IPS-20b (cell line): ENCODE measurements at regions not wholly inside any gene's neighbourhood (a gene's known extent, or its start where the extent isn't known, plus 50 kb on each side); places are given as distances from the start of the nearest gene placed in this dataset.
"Not testable (repeated sequence)": the region's sequence is repeated elsewhere in the genome, so short reads cannot be mapped to it uniquely, and the experiment has no call there.

ENCODE experiments used
- H3K27ac ChIP-seq: one replicate; pipeline ENCODE4 v1.5.1; 2013; ENCODE audit warnings: low read length
- H3K27me3 ChIP-seq: 2 replicates; pipeline ENCODE4 v1.6.1; 2013; ENCODE audit warnings: mild to moderate bottlenecking, low read length, inconsistent platforms; ENCODE audit not compliant: insufficient read depth
- H3K36me3 ChIP-seq: 2 replicates; pipeline ENCODE4 v1.6.1; 2013; ENCODE audit warnings: low read depth, mild to moderate bottlenecking, inconsistent platforms, low read length, moderate library complexity; ENCODE audit not compliant: insufficient read depth
- H3K4me1 ChIP-seq: 2 replicates; pipeline ENCODE4 v1.6.1; 2013; ENCODE audit warnings: mild to moderate bottlenecking, control low read depth, inconsistent platforms, low read length, moderate library complexity; ENCODE audit not compliant: insufficient read depth
- H3K4me3 ChIP-seq: 2 replicates; pipeline ENCODE4 v1.5.1; 2013; ENCODE audit warnings: mild to moderate bottlenecking, low read length, inconsistent platforms
- H3K9ac ChIP-seq: 2 replicates; pipeline ENCODE4 v1.6.1; 2013; ENCODE audit warnings: low read depth, mild to moderate bottlenecking, inconsistent platforms, low read length, moderate library complexity
- H3K9me3 ChIP-seq: 2 replicates; pipeline ENCODE4 v1.6.1; 2013; ENCODE audit warnings: mild to moderate bottlenecking, low read depth, low read length, inconsistent platforms; ENCODE audit not compliant: insufficient read depth

- Histone ChIP-seq H3K4me3 (no peak overlapping the region), H3K9ac (no peak overlapping the region), H3K9me3 (no peaks in the 10 kb centered on the region), H3K36me3 (no peaks in the 10 kb centered on the region), H3K27ac (no peak overlapping the region), H3K4me1 (peaks cover 18% of the 10 kb centered on the region), H3K27me3 (no peaks in the 10 kb centered on the region)
These were observed 1099.3 kb upstream of the EPHA6 start for GRCh38 chr3:95715128-95715527.

DNA sequence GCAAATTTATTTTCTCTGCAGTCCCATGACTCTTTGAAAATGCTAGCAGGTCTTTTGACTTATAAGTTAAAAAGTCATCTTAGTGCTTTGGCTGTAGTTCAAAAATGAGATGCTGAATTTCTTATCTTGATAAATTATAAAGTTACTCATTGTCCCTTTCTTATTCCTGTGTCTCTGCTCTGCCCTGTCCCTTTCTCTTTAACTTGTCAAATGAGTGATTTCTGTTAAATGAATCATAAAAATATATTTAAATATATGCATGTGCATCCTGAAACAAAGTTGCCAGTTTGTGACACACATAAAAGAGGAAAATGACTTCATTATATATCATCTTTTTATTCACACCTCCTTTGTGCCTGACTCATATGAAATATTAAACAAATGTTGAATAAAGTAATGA lies 1097.3 kb upstream of the EPHA6 start:
- no peaks in the 10 kb centered on the region for H3K9me3 ChIP-seq
- 0 out of 2 replicates have a peak overlapping the region, but pooled peaks have one; percentile 10 for H3K9ac ChIP-seq
- no peaks in the 10 kb centered on the region for H3K27me3 ChIP-seq
- H3K27ac ChIP-seq, result no peak overlapping the region
- H3K36me3 ChIP-seq, result no peaks in the 10 kb centered on the region
- peaks cover 18% of the 10 kb centered on the region for H3K4me1 ChIP-seq
- H3K4me3 ChIP-seq, result no peak overlapping the region

DNA sequence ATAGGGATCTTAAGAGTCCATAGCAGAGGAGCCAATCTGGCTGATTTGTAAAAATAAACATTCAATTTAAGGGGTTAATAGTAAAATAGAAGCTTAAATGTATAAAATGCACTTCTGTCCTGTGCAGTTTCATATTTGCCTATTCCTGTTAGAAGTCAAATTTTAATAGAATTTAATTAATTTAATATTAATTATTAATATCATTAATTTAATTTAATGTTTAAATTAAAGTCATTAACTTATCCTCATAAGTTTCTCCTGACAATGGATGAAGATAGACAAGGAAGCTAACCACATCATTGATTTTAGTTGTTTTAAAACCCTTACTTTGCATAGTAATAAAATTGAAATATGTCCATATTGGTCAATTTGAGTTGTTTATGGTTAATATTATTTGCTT lies 1096.2 kb upstream of the EPHA6 start:
- H3K27ac ChIP-seq, result no peak overlapping the region
- H3K9ac ChIP-seq, result no peak overlapping the region
- no peaks in the 10 kb centered on the region for H3K27me3 ChIP-seq
- no peaks in the 10 kb centered on the region for H3K9me3 ChIP-seq
- peaks cover 18% of the 10 kb centered on the region for H3K4me1 ChIP-seq
- no peak overlapping the region for H3K4me3 ChIP-seq
- no peaks in the 10 kb centered on the region for H3K36me3 ChIP-seq

GRCh38 chr3:95719481-95719880 lies 1094.9 kb upstream of the EPHA6 start:
- H3K9me3 ChIP-seq, result no peaks in the 10 kb centered on the region
- no peak overlapping the region for H3K9ac ChIP-seq
- no peak overlapping the region for H3K4me3 ChIP-seq

DNA sequence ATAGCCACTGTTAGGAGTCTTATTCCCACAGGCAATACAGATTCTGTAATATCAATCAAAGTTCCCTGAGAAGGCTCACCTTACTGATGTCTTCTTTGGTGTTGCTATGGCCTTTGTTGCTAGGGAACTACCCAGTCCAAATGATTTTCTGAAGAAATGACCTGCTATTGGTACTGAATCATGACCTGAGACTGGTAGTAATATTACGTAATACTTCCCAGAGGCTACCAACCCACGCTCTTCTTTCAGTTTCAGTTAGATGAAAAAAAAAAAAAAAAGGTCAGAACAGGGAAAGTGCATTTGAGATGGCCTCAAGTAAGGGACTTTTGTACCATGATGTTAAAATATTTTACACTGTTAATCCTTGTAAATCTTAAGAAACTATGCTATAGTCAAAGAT lies 1092.5 kb upstream of the EPHA6 start:
- no peak overlapping the region for H3K4me3 ChIP-seq

More at GRCh38 chr3:95719481-95719880, 1094.9 kb upstream of the EPHA6 start:
- Histone ChIP-seq H3K27me3 (no peaks in the 10 kb centered on the region), H3K4me1 (peaks cover 18% of the 10 kb centered on the region), H3K27ac (no peak overlapping the region), H3K36me3 (no peaks in the 10 kb centered on the region)

DNA sequence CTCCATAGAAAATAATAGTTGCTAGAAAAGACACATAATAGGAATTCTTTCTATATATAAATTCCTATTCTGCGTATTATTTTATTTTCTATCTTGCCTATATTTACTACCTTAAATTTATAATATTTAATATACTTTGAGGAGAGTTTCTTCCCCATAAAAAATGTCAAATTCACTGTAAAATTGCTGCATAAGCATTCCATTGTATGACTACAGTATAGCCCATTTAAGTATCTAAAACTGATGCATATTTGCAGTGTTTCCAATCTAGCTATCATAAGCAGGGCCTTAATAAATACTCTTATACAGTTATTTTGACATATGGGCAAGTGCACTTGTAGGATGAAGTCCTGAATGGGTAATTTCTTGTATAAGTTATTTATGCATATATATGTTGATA lies 1088.6 kb upstream of the EPHA6 start:
- H3K9ac ChIP-seq, result no peak overlapping the region
- no peak overlapping the region for H3K27ac ChIP-seq
- H3K4me3 ChIP-seq, result no peak overlapping the region
- H3K9me3 ChIP-seq, result no peaks in the 10 kb centered on the region
- H3K27me3 ChIP-seq, result no peaks in the 10 kb centered on the region
- no peaks in the 10 kb centered on the region for H3K36me3 ChIP-seq
- H3K4me1 ChIP-seq, result no peaks in the 10 kb centered on the region

More for the DNA sequence above, 1092.5 kb upstream of the EPHA6 start:
- Histone ChIP-seq H3K9ac (no peak overlapping the region), H3K27ac (no peak overlapping the region), H3K36me3 (no peaks in the 10 kb centered on the region), H3K4me1 (peaks cover 4% of the 10 kb centered on the region; the same call in 1 of the 2 replicates), H3K9me3 (no peaks in the 10 kb centered on the region), H3K27me3 (no peaks in the 10 kb centered on the region)

DNA sequence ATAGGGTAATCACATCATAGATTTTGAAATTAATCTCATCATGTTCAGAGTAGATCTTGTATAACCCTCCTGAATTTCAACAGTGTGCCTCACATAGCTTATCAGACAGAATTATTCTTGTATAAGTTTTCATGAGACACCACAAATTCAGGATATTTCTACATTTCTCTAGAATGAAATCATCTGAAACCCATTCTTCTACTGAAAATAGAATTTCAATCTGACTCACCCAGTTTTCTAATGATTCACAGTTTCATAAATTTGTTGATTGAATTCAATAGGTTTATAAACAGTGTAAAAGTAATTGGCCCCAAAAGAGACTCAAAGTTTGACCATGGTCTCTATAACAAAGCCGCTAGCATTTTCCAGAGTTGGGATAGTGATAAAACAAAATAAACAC lies 1082.6 kb upstream of the EPHA6 start:
- no peaks in the 10 kb centered on the region for H3K4me1 ChIP-seq
- no peak overlapping the region for H3K4me3 ChIP-seq
- no peaks in the 10 kb centered on the region for H3K27me3 ChIP-seq
- no peaks in the 10 kb centered on the region for H3K36me3 ChIP-seq
- H3K27ac ChIP-seq, result no peak overlapping the region
- no peak overlapping the region for H3K9ac ChIP-seq
- no peaks in the 10 kb centered on the region for H3K9me3 ChIP-seq

- no peaks in the 10 kb centered on the region for H3K36me3 ChIP-seq
- no peaks in the 10 kb centered on the region for H3K27me3 ChIP-seq
- no peaks in the 10 kb centered on the region for H3K9me3 ChIP-seq
- no peak overlapping the region for H3K4me3 ChIP-seq
- no peak overlapping the region for H3K27ac ChIP-seq
- peaks cover 5% of the 10 kb centered on the region; the same call in 1 of the 2 replicates for H3K4me1 ChIP-seq
- H3K9ac ChIP-seq, result no peak overlapping the region
These were observed 1081.1 kb upstream of the EPHA6 start for GRCh38 chr3:95733336-95733735.

DNA sequence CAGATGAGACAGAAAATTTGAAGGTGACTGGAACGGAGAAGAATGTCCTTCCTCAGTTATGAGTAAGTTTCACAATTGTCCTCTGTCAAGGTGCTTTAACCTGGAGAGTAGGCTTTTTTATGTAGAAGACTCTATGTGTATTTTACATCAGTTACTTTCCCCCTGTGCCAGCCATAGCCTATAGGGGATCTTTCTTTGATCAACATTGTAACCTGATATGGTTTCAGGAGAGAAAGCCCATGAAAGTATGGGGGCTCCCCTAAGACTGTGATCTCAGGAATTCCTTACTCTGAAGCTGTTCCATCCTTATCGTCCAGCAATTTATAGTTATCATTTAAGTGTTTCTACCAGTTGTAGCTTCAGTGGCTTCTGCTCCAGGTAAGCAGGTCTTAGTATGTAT lies 1076.3 kb upstream of the EPHA6 start:
- H3K4me1 ChIP-seq, result peaks cover 5% of the 10 kb centered on the region; the same call in 1 of the 2 replicates
- H3K27ac ChIP-seq, result no peak overlapping the region
- H3K36me3 ChIP-seq, result no peaks in the 10 kb centered on the region
- H3K4me3 ChIP-seq, result no peak overlapping the region
- no peaks in the 10 kb centered on the region for H3K27me3 ChIP-seq
- no peak overlapping the region for H3K9ac ChIP-seq
- peaks cover 13% of the 10 kb centered on the region for H3K9me3 ChIP-seq

DNA sequence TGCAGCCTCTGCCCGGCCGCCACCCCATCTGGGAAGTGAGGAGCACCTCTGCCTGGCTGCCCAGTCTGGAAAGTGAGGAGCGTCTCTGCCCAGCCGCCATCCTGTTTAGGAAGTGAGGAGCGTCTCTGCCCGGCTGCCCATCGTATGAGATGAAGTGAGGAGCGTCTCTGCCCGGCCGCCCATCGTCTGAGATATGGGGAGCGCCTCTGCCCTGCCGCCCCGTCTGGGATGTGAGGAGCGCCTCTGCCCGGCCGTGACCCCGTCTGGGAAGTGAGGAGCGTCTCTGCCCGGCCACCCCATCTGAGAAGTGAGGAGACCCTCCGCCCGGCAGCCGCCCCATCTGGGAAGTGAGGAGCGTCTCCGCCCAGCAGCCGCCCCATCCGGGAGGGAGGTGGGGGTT lies 1069.5 kb upstream of the EPHA6 start:
- H3K4me3 ChIP-seq, H3K27ac ChIP-seq, H3K4me1 ChIP-seq, H3K36me3 ChIP-seq, H3K27me3 ChIP-seq, H3K9ac ChIP-seq: not testable (repeated sequence)
- peaks cover 17% of the 10 kb centered on the region for H3K9me3 ChIP-seq

GRCh38 chr3:95750097-95750496 lies 1064.3 kb upstream of the EPHA6 start:
- Histone ChIP-seq H3K36me3 (no peaks in the 10 kb centered on the region), H3K4me3 (no peak overlapping the region), H3K27me3 (no peaks in the 10 kb centered on the region), H3K9me3 (peaks cover 4% of the 10 kb centered on the region; the same call in 1 of the 2 replicates), H3K9ac (no peak overlapping the region), H3K4me1 (no peaks in the 10 kb centered on the region), H3K27ac (no peak overlapping the region)

DNA sequence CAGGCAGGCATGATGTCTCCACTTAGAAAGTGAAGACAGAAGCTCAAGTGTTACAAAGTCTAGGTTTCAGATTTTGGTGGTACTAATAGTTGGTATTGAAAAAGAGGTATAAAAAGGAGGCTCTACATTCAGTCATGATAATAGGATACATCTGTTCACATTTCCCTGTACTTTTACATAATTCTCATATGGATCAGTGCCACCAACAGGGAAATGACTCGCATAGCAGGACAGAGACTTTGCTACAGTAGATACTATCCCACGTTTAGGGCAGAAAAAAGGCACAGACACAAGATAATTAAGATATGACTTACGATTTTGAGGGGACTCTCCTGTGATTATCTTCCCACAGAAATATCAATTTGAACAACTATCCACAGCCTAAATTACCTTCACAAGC lies 1062.9 kb upstream of the EPHA6 start:
- no peaks in the 10 kb centered on the region for H3K9me3 ChIP-seq
- no peaks in the 10 kb centered on the region for H3K36me3 ChIP-seq
- H3K4me1 ChIP-seq, result no peaks in the 10 kb centered on the region

DNA sequence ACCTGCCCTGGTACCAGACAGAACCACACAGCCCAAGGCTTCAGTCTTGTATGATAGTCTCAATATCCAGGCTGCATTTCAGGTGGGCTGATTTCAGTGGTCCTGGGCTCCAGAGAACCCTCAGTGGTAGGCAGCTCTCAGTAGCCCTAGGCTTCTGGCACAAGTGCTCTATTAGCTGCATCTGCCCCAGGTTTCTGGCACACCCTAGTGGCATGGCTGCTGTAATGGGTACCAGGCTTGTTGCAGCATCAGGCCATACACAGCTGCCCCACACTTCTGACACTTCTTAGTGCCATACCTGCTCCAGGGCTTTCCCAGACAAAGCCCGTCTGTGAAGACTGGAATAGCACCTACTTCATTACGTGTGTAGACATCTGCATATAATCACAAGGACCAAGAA lies 1062.2 kb upstream of the EPHA6 start:
- Histone ChIP-seq H3K36me3 (no peaks in the 10 kb centered on the region), H3K9me3 (no peaks in the 10 kb centered on the region), H3K9ac (no peak overlapping the region), H3K4me1 (no peaks in the 10 kb centered on the region), H3K27me3 (no peaks in the 10 kb centered on the region), H3K27ac (no peak overlapping the region), H3K4me3 (no peak overlapping the region)

More for the DNA sequence above, 1062.9 kb upstream of the EPHA6 start:
- no peak overlapping the region for H3K4me3 ChIP-seq
- no peak overlapping the region for H3K9ac ChIP-seq
- no peak overlapping the region for H3K27ac ChIP-seq
- no peaks in the 10 kb centered on the region for H3K27me3 ChIP-seq
